Neural cell (in vitro differentiated cells): ENCODE measurements at regions not wholly inside any gene's neighbourhood (a gene's known extent, or its start where the extent isn't known, plus 50 kb on each side); places are given as distances from the start of the nearest gene placed in this dataset.

Source experiments
- H2AFZ ChIP-seq: fragments of 200-600, 300-800 bp; sonication (generic), shearing (Covaris generic); 2 replicates; pipeline ENCODE4 v1.6.0; 2014; ENCODE audit warnings: low read depth, mild to moderate bottlenecking, antibody characterized with exemption, low read length, moderate library complexity
- H3F3A ChIP-seq: fragments of 200-600 bp; shearing (Covaris generic); 2 replicates; pipeline ENCODE4 v1.6.1; 2016; ENCODE audit warnings: mild to moderate bottlenecking, moderate library complexity, mixed read lengths, antibody characterized with exemption, low read length; ENCODE audit not compliant: insufficient read depth, poor library complexity, severe bottlenecking
- H3K27ac ChIP-seq: fragments of 200-600, 300-800 bp; sonication (generic), shearing (Covaris generic); 2 replicates; pipeline ENCODE4 v1.5.1; 2014; ENCODE audit warnings: mild to moderate bottlenecking, low read length, moderate library complexity
- H3K27me3 ChIP-seq: fragments of 300-800, 200-600 bp; sonication (generic), shearing (Covaris generic); 2 replicates; pipeline ENCODE4 v1.6.0; 2014; ENCODE audit warnings: mild to moderate bottlenecking, low read depth, low read length, moderate library complexity; ENCODE audit not compliant: insufficient read depth
- H3K36me3 ChIP-seq: fragments of 300-800, 200-600 bp; sonication (generic), shearing (Covaris generic); 2 replicates; pipeline ENCODE4 v1.5.1; 2014; ENCODE audit warnings: mild to moderate bottlenecking, antibody characterized with exemption, low read length, moderate library complexity; ENCODE audit not compliant: insufficient read depth
- H3K4me2 ChIP-seq: fragments of 300-800, 200-600 bp; sonication (generic), shearing (Covaris generic); 2 replicates; pipeline ENCODE4 v1.6.0; 2014; ENCODE audit warnings: mild to moderate bottlenecking, low read length
- H3K4me3 ChIP-seq: fragments of 300-800, 200-600 bp; sonication (generic), shearing (Covaris generic); 2 replicates; pipeline ENCODE4 v1.5.1; 2014; ENCODE audit warnings: mild to moderate bottlenecking, low read length, moderate library complexity
- H3K79me2 ChIP-seq: fragments of 200-600 bp; shearing (Covaris generic); replicated peaks from 2 replicates; pipeline ENCODE4 v1.6.0; 2014; ENCODE audit warnings: mild to moderate bottlenecking, low read length, moderate library complexity; ENCODE audit not compliant: insufficient read depth
- H3K9ac ChIP-seq: fragments of 300-800, 200-600 bp; sonication (generic), shearing (Covaris generic); 2 replicates; pipeline ENCODE4 v1.6.1; 2016; ENCODE audit warnings: mild to moderate bottlenecking, low read length, mixed read lengths
- H3K9me2 ChIP-seq: fragments of 200-600 bp; shearing (Covaris generic); 2 replicates; pipeline ENCODE4 v1.6.1; 2016; ENCODE audit warnings: mild to moderate bottlenecking, low read length, mixed read lengths; ENCODE audit not compliant: insufficient read depth
- H3K9me3 ChIP-seq: fragments of 200-600, 300-800 bp; sonication (generic), shearing (Covaris generic); 2 replicates; pipeline ENCODE4 v1.6.1; 2016; ENCODE audit warnings: mild to moderate bottlenecking, mixed run types, low read length, moderate library complexity, mixed read lengths
- H4K20me1 ChIP-seq: fragments of 200-600 bp; shearing (Covaris generic); 2 replicates; pipeline ENCODE4 v1.6.1; 2016; ENCODE audit warnings: mild to moderate bottlenecking, mixed run types; ENCODE audit not compliant: insufficient read depth
- CTCF ChIP-seq: fragments of 450-650 bp; IDR thresholded peaks from 2 replicates; pipeline ENCODE4 v1.5.1; 2014; ENCODE audit warnings: antibody characterized with exemption, mild to moderate bottlenecking, moderate library complexity; ENCODE audit not compliant: poor library complexity, severe bottlenecking
- EP300 ChIP-seq: fragments of 450-650 bp; conservative IDR thresholded peaks from 2 replicates; pipeline ENCODE4 v1.6.1; 2014; ENCODE audit warnings: antibody characterized with exemption, mild to moderate bottlenecking, moderate library complexity; ENCODE audit not compliant: poor library complexity, severe bottlenecking
- EZH2 ChIP-seq: fragments of 200-600, 300-800 bp; shearing (Covaris generic), sonication (generic); IDR thresholded peaks from 2 replicates; pipeline ENCODE4 v1.6.1; 2014; ENCODE audit warnings: antibody characterized with exemption, low read length, borderline replicate concordance, mild to moderate bottlenecking; ENCODE audit not compliant: insufficient read depth, poor library complexity, severe bottlenecking
- POLR2AphosphoS5 ChIP-seq: IDR thresholded peaks from 2 replicates; pipeline ENCODE4 v1.6.1; 2012
- RAD21 ChIP-seq: fragments of 450-650 bp; conservative IDR thresholded peaks from 2 replicates; pipeline ENCODE4 v1.6.1; 2014; ENCODE audit warnings: antibody characterized with exemption, mild to moderate bottlenecking, moderate library complexity
- REST ChIP-seq: IDR thresholded peaks from 2 replicates; pipeline ENCODE4 v1.6.1; 2012; ENCODE audit warnings: borderline replicate concordance
- SMC3 ChIP-seq: fragments of 450-650 bp; conservative IDR thresholded peaks from 2 replicates; pipeline ENCODE4 v1.6.1; 2014; ENCODE audit warnings: antibody characterized with exemption, mild to moderate bottlenecking, moderate library complexity; ENCODE audit not compliant: poor library complexity
- TAF1 ChIP-seq: IDR thresholded peaks from 2 replicates; pipeline ENCODE4 v1.6.1; 2012; ENCODE audit warnings: low read depth

GRCh38 chr17:68699936-68700335 lies 98.8 kb upstream of the FAM20A start:
- Histone ChIP-seq H3K9ac (no peak overlapping the region), H3K27me3 (no peaks in the 10 kb centered on the region), H3F3A (no peaks in the 10 kb centered on the region), H3K36me3 (no peaks in the 10 kb centered on the region), H3K4me2 (no peak overlapping the region), H4K20me1 (no peaks in the 10 kb centered on the region), H3K9me3 (no peaks in the 10 kb centered on the region), H2AFZ (no peak overlapping the region), H3K79me2 (no peaks in the 10 kb centered on the region), H3K27ac (no peak overlapping the region), H3K9me2 (no peaks in the 10 kb centered on the region), H3K4me3 (no peak overlapping the region)
- TF ChIP-seq TAF1 (no peak), REST (no peak), EP300 (no peak), SMC3 (no peak), EZH2 (no peak), POLR2AphosphoS5 (no peak)

GRCh38 chr17:68698746-68699145 lies 97.6 kb upstream of the FAM20A start:
- Histone ChIP-seq H3K36me3 (no peaks in the 10 kb centered on the region), H3K9me3 (no peaks in the 10 kb centered on the region), H3K27me3 (no peaks in the 10 kb centered on the region), H3K79me2 (no peaks in the 10 kb centered on the region), H4K20me1 (no peaks in the 10 kb centered on the region), H2AFZ (no peak overlapping the region), H3K9me2 (no peaks in the 10 kb centered on the region), H3K27ac (no peak overlapping the region), H3K4me3 (no peak overlapping the region), H3F3A (no peaks in the 10 kb centered on the region), H3K4me2 (no peak overlapping the region), H3K9ac (no peak overlapping the region)
- no peak for TF ChIP-seq SMC3
- no peak for TF ChIP-seq REST
- TF ChIP-seq EP300 = no peak
- no peak for TF ChIP-seq RAD21
- no peak for TF ChIP-seq CTCF
